ENCODE measurements at regions not wholly inside any gene's neighbourhood (a gene's known extent, or its start where the extent isn't known, plus 50 kb on each side); places are given as distances from the start of the nearest gene placed in this dataset.

DNA sequence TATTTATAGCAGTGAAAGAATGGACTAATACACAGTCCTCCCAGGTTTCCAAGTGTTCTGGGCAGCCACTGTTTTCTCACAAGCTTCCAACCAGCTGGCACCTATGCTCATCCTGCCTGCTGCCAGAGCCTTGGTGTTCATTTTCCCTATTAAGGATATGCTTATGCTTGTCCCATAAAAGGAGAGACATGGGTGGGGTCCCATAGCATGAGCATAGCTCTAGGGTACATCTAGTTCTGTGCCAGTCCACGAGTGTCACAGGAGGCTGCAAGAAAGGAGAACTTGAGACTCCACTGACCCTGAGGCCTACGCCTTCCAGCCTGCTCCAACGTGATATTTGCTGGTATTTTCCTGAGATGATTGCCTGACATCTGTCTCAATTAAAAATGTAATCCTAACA lies 192.4 kb upstream of the PTGFR start:
- no peak for ATAC-seq
- TF ChIP-seq TOX (CRISPR knock-in tag; IDR thresholded peaks at IDR 0.05; ENCODE audit: borderline replicate concordance) (no peak), GLIS3 (CRISPR knock-in tag; IDR thresholded peaks at IDR 0.05) (no peak), RARB (CRISPR knock-in tag; IDR thresholded peaks at IDR 0.05) (no peak), ARNTL (CRISPR knock-in tag; IDR thresholded peaks at IDR 0.05; ENCODE audit: borderline replicate concordance, low read depth) (no peak), ZNF70 (CRISPR knock-in tag; IDR thresholded peaks at IDR 0.05) (no peak), CSDC2 (CRISPR knock-in tag; IDR thresholded peaks at IDR 0.05) (no peak), ZFP3 (CRISPR knock-in tag; IDR thresholded peaks at IDR 0.05) (no peak), ZC3H10 (CRISPR knock-in tag; IDR thresholded peaks at IDR 0.05) (no peak), BACH2 (CRISPR knock-in tag; IDR thresholded peaks at IDR 0.05; ENCODE audit: borderline replicate concordance) (no peak)
- TF ChIP-seq, protein P1, sequence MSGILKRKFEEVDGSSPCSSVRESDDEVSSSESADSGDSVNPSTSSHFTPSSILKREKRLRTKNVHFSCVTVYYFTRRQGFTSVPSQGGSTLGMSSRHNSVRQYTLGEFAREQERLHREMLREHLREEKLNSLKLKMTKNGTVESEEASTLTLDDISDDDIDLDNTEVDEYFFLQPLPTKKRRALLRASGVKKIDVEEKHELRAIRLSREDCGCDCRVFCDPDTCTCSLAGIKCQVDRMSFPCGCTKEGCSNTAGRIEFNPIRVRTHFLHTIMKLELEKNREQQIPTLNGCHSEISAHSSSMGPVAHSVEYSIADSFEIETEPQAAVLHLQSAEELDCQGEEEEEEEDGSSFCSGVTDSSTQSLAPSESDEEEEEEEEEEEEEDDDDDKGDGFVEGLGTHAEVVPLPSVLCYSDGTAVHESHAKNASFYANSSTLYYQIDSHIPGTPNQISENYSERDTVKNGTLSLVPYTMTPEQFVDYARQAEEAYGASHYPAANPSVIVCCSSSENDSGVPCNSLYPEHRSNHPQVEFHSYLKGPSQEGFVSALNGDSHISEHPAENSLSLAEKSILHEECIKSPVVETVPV (CRISPR knock-in tag; IDR thresholded peaks at IDR 0.05) = no peak

DNA sequence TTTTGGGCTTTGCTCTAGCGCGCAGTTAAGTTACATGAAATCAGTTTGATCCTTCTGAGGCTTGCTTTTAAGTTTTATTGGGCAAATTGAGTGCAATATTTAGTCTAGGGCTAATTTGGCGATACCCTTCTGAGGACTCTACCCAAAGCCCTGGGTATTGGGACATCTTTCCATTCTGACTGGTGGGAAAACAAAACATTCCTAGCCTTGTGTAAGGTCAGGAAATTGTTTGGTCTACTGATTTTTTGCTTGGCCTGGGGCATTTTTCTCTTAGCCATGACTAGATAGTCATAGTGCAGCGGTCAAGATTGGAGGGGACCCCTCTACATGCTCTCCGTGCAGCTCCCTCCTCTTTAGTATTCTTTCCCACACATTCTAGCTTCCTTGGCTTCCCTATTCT lies 189.6 kb upstream of the PTGFR start:
- ATAC-seq = no peak

DNA sequence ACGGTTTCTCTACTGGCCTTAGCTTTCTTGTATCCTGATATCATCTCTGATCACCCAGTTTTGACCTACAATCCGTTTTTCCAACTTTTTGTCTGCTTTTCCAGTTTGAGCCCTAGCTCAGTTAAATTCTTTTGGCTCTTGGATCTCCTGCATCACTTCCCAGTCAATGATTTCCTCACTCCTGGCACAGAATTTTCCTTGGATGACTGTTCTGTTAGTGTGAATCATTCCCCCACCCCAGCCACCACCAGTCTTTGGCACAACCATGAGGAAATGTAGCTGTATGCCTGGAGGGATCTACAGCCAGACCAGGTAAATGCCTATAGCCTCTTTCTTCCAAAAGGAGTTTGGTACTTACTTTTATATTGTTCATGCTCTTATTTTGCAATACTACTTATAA lies 187.2 kb upstream of the PTGFR start:
- no peak; the same call in 2 of the 3 replicates for ATAC-seq
- TF ChIP-seq RARB (CRISPR knock-in tag; IDR thresholded peaks at IDR 0.05) = no peak
- TF ChIP-seq OSR1 (CRISPR knock-in tag; IDR thresholded peaks at IDR 0.05) = no peak
- no peak for TF ChIP-seq SNAI2 (CRISPR knock-in tag; IDR thresholded peaks at IDR 0.05)
- no peak for TF ChIP-seq GLIS3 (CRISPR knock-in tag; IDR thresholded peaks at IDR 0.05)
- no peak for TF ChIP-seq ZNF8 (CRISPR knock-in tag; IDR thresholded peaks at IDR 0.05)
- TF ChIP-seq, protein P1 (CRISPR knock-in tag; IDR thresholded peaks at IDR 0.05) = no peak
- no peak for TF ChIP-seq PPARA (CRISPR knock-in tag; IDR thresholded peaks at IDR 0.05; ENCODE audit: borderline replicate concordance)
- no peak for TF ChIP-seq BACH2 (CRISPR knock-in tag; IDR thresholded peaks at IDR 0.05; ENCODE audit: borderline replicate concordance)
- no peak for TF ChIP-seq ARNTL (CRISPR knock-in tag; IDR thresholded peaks at IDR 0.05; ENCODE audit: borderline replicate concordance, low read depth)
- TF ChIP-seq ZNF565 (CRISPR knock-in tag; conservative IDR thresholded peaks at IDR 0.05; ENCODE audit: low read depth) = no peak
- no peak for TF ChIP-seq ZFP3 (CRISPR knock-in tag; IDR thresholded peaks at IDR 0.05)
- TF ChIP-seq, protein P2, sequence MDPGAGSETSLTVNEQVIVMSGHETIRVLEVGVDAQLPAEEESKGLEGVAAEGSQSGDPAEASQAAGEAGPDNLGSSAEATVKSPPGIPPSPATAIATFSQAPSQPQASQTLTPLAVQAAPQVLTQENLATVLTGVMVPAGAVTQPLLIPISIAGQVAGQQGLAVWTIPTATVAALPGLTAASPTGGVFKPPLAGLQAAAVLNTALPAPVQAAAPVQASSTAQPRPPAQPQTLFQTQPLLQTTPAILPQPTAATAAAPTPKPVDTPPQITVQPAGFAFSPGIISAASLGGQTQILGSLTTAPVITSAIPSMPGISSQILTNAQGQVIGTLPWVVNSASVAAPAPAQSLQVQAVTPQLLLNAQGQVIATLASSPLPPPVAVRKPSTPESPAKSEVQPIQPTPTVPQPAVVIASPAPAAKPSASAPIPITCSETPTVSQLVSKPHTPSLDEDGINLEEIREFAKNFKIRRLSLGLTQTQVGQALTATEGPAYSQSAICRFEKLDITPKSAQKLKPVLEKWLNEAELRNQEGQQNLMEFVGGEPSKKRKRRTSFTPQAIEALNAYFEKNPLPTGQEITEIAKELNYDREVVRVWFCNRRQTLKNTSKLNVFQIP (CRISPR knock-in tag; IDR thresholded peaks at IDR 0.05; ENCODE audit: borderline replicate concordance, low read depth) = no peak
- no peak for TF ChIP-seq TOX (CRISPR knock-in tag; IDR thresholded peaks at IDR 0.05; ENCODE audit: borderline replicate concordance)
- no peak for TF ChIP-seq ZNF70 (CRISPR knock-in tag; IDR thresholded peaks at IDR 0.05)
- TF ChIP-seq ZFP30 (CRISPR knock-in tag; IDR thresholded peaks at IDR 0.05) = no peak

More for the DNA sequence above, 189.6 kb upstream of the PTGFR start:
- no peak for TF ChIP-seq ZFP3 (CRISPR knock-in tag; IDR thresholded peaks at IDR 0.05)
- no peak for TF ChIP-seq ARNTL (CRISPR knock-in tag; IDR thresholded peaks at IDR 0.05; ENCODE audit: borderline replicate concordance, low read depth)
- no peak for TF ChIP-seq ZNF70 (CRISPR knock-in tag; IDR thresholded peaks at IDR 0.05)
- TF ChIP-seq, protein P2 (CRISPR knock-in tag; IDR thresholded peaks at IDR 0.05; ENCODE audit: borderline replicate concordance, low read depth) = no peak
- TF ChIP-seq, protein P3, sequence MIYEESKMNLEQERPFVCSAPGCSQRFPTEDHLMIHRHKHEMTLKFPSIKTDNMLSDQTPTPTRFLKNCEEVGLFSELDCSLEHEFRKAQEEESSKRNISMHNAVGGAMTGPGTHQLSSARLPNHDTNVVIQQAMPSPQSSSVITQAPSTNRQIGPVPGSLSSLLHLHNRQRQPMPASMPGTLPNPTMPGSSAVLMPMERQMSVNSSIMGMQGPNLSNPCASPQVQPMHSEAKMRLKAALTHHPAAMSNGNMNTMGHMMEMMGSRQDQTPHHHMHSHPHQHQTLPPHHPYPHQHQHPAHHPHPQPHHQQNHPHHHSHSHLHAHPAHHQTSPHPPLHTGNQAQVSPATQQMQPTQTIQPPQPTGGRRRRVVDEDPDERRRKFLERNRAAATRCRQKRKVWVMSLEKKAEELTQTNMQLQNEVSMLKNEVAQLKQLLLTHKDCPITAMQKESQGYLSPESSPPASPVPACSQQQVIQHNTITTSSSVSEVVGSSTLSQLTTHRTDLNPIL (CRISPR knock-in tag; IDR thresholded peaks at IDR 0.05; ENCODE audit: low read depth) = no peak
- TF ChIP-seq, protein P1 (CRISPR knock-in tag; IDR thresholded peaks at IDR 0.05) = no peak
- TF ChIP-seq TCF4 (CRISPR knock-in tag; IDR thresholded peaks at IDR 0.05; ENCODE audit: borderline replicate concordance) = no peak
- TF ChIP-seq OSR1 (CRISPR knock-in tag; IDR thresholded peaks at IDR 0.05) = no peak
- TF ChIP-seq SNAI2 (CRISPR knock-in tag; IDR thresholded peaks at IDR 0.05) = no peak
- no peak for TF ChIP-seq RARB (CRISPR knock-in tag; IDR thresholded peaks at IDR 0.05)
- TF ChIP-seq ZNF8 (CRISPR knock-in tag; IDR thresholded peaks at IDR 0.05) = no peak
- no peak for TF ChIP-seq GLIS3 (CRISPR knock-in tag; IDR thresholded peaks at IDR 0.05)
- TF ChIP-seq ISL1 (CRISPR knock-in tag; IDR thresholded peaks at IDR 0.05) = no peak
- no peak for TF ChIP-seq ZNF565 (CRISPR knock-in tag; conservative IDR thresholded peaks at IDR 0.05; ENCODE audit: low read depth)
- TF ChIP-seq, protein P4, sequence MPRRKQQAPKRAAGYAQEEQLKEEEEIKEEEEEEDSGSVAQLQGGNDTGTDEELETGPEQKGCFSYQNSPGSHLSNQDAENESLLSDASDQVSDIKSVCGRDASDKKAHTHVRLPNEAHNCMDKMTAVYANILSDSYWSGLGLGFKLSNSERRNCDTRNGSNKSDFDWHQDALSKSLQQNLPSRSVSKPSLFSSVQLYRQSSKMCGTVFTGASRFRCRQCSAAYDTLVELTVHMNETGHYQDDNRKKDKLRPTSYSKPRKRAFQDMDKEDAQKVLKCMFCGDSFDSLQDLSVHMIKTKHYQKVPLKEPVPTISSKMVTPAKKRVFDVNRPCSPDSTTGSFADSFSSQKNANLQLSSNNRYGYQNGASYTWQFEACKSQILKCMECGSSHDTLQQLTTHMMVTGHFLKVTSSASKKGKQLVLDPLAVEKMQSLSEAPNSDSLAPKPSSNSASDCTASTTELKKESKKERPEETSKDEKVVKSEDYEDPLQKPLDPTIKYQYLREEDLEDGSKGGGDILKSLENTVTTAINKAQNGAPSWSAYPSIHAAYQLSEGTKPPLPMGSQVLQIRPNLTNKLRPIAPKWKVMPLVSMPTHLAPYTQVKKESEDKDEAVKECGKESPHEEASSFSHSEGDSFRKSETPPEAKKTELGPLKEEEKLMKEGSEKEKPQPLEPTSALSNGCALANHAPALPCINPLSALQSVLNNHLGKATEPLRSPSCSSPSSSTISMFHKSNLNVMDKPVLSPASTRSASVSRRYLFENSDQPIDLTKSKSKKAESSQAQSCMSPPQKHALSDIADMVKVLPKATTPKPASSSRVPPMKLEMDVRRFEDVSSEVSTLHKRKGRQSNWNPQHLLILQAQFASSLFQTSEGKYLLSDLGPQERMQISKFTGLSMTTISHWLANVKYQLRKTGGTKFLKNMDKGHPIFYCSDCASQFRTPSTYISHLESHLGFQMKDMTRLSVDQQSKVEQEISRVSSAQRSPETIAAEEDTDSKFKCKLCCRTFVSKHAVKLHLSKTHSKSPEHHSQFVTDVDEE (CRISPR knock-in tag; IDR thresholded peaks at IDR 0.05) = no peak
